Body of pancreas (tissue), 4 donors: ENCODE measurements at regions not wholly inside any gene's neighbourhood (a gene's known extent, or its start where the extent isn't known, plus 50 kb on each side); places are given as distances from the start of the nearest gene placed in this dataset.

ENCODE experiments used
- ATAC-seq: fragments of 150-250 bp; one replicate; pipeline ENCODE4 v1.9.1; 2016
- DNase-seq, 4 donors: peaks; one replicate each; pipeline ENCODE4 v3.0.0-alpha.2; 2019
- H3K27ac ChIP-seq, 4 donors: fragments of 200-600 bp; sonication (generic); 1 replicate in 3 of 4; 2 replicates in 1 of 4; pipeline versions ENCODE4 v1.5.1 to v1.6.1; 2016 to 2019; ENCODE audit warnings: mild to moderate bottlenecking in 1 of 4, mixed read lengths in 1 of 4, moderate library complexity in 1 of 4
- H3K27me3 ChIP-seq, 2 donors: fragments of 200-600 bp; sonication (generic); one replicate each; pipeline ENCODE4 v1.6.0; 2016; ENCODE audit warnings: mild to moderate bottlenecking in 1 of 2
- H3K36me3 ChIP-seq, 2 donors: fragments of 200-600 bp; sonication (generic); replicated peaks in 1 of 2; 2 replicates each; pipeline ENCODE4 v1.5.1; 2016; ENCODE audit warnings: low read depth in 2 of 2; ENCODE audit not compliant: insufficient read depth in 1 of 2
- H3K4me1 ChIP-seq: fragments of 200-600 bp; sonication (generic); one replicate; pipeline ENCODE4 v1.6.0; 2016
- H3K4me3 ChIP-seq, 2 donors: fragments of 200-600 bp; sonication (generic); 1 replicate in 1 of 2; 2 replicates in 1 of 2; pipeline ENCODE4 v1.5.1; 2016 to 2019
- H3K9me3 ChIP-seq, 3 donors: fragments of 200-600 bp; sonication (generic); 1 replicate in 2 of 3; 2 replicates in 1 of 3; pipeline ENCODE4 v1.5.1; 2016
- POLR2A ChIP-seq, 3 donors: fragments of 450-650 bp; IDR thresholded peaks; one replicate each; pipeline ENCODE4 v1.6.1; 2016; ENCODE audit warnings: antibody characterized with exemption in 3 of 3, mild to moderate bottlenecking in 2 of 3
- WGBS, 2 donors: methylation state at CpG; one replicate each; pipeline ENCODE4 v1.1.5; 2017; 5-methylcytosine and 5-hydroxymethylcytosine counted together
- intact Hi-C: fragments of 100-400 bp; cut with DNase I; formaldehyde crosslinking; loops from one replicate; pipeline ENCODE4 v1.15.1; 2023
- TF ChIP-seq, protein P1 (sequence below), 7 experiments: fragments of 450-650 bp in 4 of 7; fragments of 200-600 bp in 3 of 7; sonication (generic) in 3 of 7; IDR thresholded peaks; one replicate each; pipeline ENCODE4 v1.5.1; 2016 to 2019; ENCODE audit warnings: antibody characterized with exemption in 7 of 7

DNA sequence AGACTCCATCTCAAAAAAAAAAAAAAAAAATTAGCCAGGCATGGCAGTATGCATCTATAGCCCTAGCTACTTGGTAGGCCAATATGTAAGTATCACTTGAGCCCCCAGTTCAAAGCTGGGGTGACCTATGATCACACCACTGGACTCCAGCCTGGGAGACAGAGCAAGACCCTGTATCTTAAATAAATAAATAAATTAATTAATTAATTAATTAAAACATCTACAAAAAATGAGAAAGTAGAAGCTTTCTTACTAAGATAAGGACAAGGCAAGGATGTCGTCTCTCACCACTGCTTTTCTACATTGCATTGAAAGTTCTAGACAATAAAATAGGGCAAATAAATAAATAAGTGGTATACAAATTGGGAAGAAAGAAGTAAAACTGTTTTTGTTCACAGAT, 134.3 kb upstream of the CARMIL1 start:
- Histone ChIP-seq H3K9me3 (no peaks in the 10 kb centered on the region), H3K4me1 (no peaks in the 10 kb centered on the region), H3K27ac (no peak overlapping the region), H3K36me3 (no peaks in the 10 kb centered on the region), H3K4me3 (no peak overlapping the region), H3K27me3 (no peaks in the 10 kb centered on the region)
- intact Hi-C loops, result no loop called here
- TF ChIP-seq POLR2A (IDR thresholded peaks at IDR 0.05), result no peak
- TF ChIP-seq, protein P1, sequence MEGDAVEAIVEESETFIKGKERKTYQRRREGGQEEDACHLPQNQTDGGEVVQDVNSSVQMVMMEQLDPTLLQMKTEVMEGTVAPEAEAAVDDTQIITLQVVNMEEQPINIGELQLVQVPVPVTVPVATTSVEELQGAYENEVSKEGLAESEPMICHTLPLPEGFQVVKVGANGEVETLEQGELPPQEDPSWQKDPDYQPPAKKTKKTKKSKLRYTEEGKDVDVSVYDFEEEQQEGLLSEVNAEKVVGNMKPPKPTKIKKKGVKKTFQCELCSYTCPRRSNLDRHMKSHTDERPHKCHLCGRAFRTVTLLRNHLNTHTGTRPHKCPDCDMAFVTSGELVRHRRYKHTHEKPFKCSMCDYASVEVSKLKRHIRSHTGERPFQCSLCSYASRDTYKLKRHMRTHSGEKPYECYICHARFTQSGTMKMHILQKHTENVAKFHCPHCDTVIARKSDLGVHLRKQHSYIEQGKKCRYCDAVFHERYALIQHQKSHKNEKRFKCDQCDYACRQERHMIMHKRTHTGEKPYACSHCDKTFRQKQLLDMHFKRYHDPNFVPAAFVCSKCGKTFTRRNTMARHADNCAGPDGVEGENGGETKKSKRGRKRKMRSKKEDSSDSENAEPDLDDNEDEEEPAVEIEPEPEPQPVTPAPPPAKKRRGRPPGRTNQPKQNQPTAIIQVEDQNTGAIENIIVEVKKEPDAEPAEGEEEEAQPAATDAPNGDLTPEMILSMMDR (IDR thresholded peaks at IDR 0.05), result no peak
- DNase-seq, result no peak
- ATAC-seq, result no peak
- 90 to 91% methylated on average over 1 of the region's 1 CpG for WGBS, 2 donors

DNA sequence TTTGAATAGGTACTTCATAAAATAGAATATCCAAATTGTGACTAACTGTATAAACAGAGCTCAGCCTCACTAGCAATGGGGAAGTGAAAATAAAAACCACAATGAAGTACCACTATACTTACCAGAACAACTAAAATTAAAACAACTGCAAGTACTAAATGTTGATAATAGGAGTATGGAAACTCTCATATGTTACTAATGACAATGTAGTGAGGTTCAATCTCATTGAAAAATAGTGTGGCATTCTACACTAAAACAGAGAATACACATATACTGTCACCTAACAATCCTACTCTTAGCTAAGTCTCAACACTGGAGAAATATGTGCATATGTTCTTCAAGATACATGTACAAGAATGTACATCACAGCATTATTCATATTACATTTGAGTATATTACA, 132.0 kb upstream of the CARMIL1 start:
- Histone ChIP-seq H3K4me1 (no peaks in the 10 kb centered on the region), H3K9me3 (no peaks in the 10 kb centered on the region), H3K27ac (no peak overlapping the region), H3K4me3 (no peak overlapping the region), H3K36me3 (no peaks in the 10 kb centered on the region), H3K27me3 (no peaks in the 10 kb centered on the region)
- intact Hi-C loops, result no loop called here
- ATAC-seq, result no peak
- no peak for DNase-seq
- TF ChIP-seq POLR2A (IDR thresholded peaks at IDR 0.05), result no peak
- TF ChIP-seq, protein P1 (IDR thresholded peaks at IDR 0.05), result no peak

DNA sequence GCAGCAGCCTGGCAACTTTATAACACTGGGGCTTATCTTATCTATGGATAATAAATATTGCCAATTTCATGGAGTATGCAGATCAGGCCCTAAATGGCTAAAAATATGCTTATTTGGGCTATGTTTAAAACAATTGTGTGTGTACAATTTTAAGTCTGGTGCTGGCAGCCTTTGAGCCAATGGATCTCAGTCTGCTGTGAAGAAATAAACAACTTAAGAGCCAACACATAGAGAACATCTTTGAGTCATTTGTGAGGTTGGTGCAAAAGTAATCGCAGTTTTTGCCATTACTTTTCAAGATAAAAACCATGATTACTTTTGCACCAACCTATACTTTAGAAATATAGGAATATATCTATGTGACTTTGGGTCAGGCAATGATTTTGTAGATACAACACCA, 129.1 kb upstream of the CARMIL1 start:
- ATAC-seq, result no peak

DNA sequence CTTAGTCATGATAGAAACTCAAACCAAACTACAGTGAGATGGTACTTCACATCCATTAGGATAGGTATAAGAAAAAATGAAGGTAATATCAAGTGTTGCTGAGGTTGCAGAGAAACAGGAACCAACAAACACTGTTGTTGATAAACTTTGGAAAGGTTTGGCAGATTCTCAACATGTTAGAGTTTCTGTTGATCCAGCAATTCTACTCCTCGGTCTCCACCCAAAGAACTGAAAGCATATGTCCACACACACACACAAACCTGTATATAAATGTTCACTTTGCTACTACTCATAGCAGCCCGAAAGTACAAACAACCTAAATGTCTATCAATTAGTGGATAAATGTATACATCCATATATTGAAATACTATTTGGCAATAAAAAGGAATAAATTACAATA, 128.3 kb upstream of the CARMIL1 start:
- intact Hi-C loops, result no loop called here
- ATAC-seq, result no peak
- no peak for TF ChIP-seq POLR2A (IDR thresholded peaks at IDR 0.05)

More for the DNA sequence above, 129.1 kb upstream of the CARMIL1 start:
- peaks cover 11% of the 10 kb centered on the region for H3K4me1 ChIP-seq
- TF ChIP-seq, protein P1 (IDR thresholded peaks at IDR 0.05), result no peak
- no peak for TF ChIP-seq POLR2A (IDR thresholded peaks at IDR 0.05)
- no peak overlapping the region for H3K27ac ChIP-seq
- intact Hi-C loops, result no loop called here
- no peak for DNase-seq
- 55 to 67% methylated on average over 1 of the region's 1 CpG for WGBS, 2 donors
- no peak overlapping the region for H3K4me3 ChIP-seq
- H3K27me3 ChIP-seq, result no peaks in the 10 kb centered on the region
- no peaks in the 10 kb centered on the region for H3K9me3 ChIP-seq
- no peaks in the 10 kb centered on the region for H3K36me3 ChIP-seq

DNA sequence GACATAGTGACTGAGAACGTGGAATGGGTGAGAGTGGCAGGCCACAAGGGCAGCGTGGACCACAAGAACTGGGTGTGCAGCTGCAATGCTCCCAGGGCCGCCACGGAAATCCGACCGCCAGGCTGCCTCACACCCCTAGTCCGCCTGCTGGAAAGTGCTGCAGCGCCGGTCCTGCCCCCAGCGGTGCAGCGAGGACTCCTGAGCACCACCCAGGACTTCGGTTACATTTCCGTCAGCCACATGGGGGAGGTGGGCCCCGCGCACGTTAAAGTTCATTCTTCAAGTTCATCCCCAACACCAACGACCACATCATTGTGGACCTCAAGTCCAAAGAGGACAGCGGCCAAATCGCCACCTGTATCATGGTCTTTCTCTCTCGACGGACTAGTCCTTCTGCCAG, 126.1 kb upstream of the CARMIL1 start:
- ATAC-seq, result no peak
- TF ChIP-seq, protein P1 (IDR thresholded peaks at IDR 0.05), result no peak
- TF ChIP-seq POLR2A (IDR thresholded peaks at IDR 0.05), result no peak
- intact Hi-C loops, result no loop called here
- Histone ChIP-seq H3K27me3 (no peaks in the 10 kb centered on the region), H3K4me3 (no peak overlapping the region), H3K9me3 (peaks cover 0 to 1% (median 0%) of the 10 kb centered on the region in 3 donors), H3K27ac (no peak overlapping the region), H3K36me3 (no peaks in the 10 kb centered on the region), H3K4me1 (peaks cover 11% of the 10 kb centered on the region)
- DNase-seq, result no peak
- 94 to 98% methylated on average over 17 to 21 of the region's 21 CpGs for WGBS, 2 donors

More for the DNA sequence above, 128.3 kb upstream of the CARMIL1 start:
- Histone ChIP-seq H3K27ac (no peak overlapping the region), H3K36me3 (no peaks in the 10 kb centered on the region), H3K4me1 (peaks cover 11% of the 10 kb centered on the region), H3K9me3 (no peaks in the 10 kb centered on the region), H3K4me3 (no peak overlapping the region), H3K27me3 (no peaks in the 10 kb centered on the region)
- DNase-seq, result no peak
- WGBS, 2 donors, result 84 to 85% methylated on average over 2 of the region's 2 CpGs
